ENCODE measurements at regions not wholly inside any gene's neighbourhood (a gene's known extent, or its start where the extent isn't known, plus 50 kb on each side); places are given as distances from the start of the nearest gene placed in this dataset.

DNA sequence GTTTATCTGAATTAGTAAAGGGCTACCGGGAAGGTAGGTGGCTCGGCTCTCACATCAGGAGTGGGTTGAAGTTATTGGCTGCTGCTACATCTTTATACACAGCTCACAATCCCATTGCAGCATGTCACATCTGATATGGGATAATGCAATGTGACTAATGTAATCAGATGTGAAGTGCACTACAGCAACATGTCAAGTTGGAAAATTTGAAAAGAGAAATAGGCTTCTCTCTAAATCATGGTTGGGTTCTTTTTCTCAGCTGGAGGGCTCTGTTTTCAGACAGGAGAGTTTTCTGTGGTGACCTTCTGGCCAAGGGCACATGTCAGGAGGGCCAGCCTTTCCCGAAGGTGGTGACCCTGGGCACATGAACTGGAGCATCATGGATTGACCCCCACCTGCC lies 337.5 kb downstream of the HRH4 start:
- no peak for DNase-seq

DNA sequence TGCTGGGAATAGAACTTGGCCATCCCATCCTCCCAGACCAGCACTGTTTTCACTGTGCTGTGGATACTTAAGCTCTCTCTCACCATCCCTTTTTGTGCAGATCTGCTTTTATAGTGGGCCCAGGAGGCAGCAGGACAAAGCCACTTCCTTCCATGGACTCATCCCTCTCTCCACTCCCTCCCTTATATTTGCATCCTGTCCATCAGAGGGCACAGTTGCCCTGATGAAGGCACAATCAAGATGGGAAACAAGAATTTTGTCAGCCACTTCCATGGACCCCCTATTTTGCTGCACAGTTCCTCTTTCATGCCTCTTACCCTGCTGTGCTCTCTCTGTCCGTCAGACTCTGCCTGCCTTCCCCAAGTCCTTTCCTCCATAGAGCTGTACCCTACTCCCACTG lies 338.7 kb downstream of the HRH4 start:
- no peak for DNase-seq

DNA sequence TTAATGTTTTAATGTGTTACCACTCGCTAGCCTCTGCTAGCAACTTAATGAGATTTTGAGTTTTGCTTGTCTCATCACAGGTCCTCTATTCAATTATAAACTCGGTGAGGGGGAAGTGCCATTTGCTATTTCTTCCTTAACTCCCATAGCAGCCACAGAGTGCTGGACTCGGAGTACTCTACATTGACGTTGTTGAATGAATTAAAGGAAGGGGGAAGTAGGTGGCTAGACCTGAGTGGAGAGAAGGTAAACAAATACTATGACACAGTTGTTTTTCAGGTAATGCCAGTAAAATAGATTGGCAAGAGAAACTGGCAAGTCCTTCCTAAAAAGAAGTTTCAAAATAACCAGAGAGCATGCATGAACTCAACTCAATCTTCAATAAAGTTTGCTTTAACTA lies 339.3 kb downstream of the HRH4 start:
- DNase-seq: no peak

DNA sequence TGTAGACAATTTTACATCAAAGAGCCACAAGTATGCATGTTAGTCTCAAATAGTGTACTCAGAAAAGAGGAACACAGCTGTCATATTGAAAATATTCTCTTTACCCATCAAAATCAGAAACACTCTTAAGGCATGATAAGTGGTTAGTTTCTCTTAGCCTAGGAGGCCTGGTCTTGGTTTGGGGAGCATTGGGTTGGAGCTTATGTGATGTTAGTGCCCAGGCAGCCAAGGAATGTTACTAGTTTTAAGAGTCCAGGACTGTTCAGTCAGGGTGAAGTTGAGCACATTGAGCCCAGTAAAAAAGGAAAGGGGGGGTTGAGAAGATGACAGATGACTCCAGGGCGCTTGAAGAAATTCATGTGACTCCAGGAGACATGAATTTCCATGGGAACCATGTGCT lies 340.6 kb downstream of the HRH4 start:
- DNase-seq: no peak

DNA sequence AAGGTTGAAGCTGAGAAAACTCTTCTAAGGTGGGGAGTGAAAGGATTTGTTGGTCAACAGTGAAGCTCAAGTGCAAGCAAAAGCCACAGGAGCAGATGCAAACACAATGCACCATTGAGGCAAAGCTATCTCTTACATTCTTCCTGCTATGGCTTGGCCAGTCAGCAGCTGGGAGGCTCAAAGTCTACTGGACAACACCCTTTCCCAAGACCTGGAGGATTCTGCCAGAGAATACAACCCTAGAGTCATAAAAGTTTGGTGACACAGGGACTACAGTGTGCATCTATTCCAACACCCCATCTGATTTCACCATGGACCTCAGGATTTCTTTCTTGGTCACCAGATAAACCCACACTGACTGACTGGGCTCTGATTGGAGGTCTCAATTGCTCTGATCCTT lies 342.0 kb downstream of the HRH4 start:
- DNase-seq: no peak

DNA sequence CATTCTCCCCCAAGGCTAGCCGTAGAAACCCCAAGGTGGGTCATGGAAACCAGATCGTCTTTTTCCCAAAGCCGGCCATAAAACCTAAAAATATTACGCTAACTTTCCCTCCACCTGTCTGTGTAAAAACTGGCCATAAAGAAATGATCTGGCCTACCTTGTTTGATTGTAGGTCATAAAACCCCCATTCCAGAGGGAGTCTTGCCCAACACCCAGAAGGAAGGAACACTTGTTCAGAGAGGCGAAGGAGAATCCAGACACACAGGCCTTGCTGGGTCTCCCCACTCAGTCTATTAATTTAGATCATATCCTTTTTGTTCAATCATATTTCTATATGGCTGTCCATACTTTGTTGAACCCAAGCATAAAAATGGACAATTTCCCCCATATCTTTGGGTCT lies 344.7 kb downstream of the HRH4 start:
- no peak for DNase-seq

DNA sequence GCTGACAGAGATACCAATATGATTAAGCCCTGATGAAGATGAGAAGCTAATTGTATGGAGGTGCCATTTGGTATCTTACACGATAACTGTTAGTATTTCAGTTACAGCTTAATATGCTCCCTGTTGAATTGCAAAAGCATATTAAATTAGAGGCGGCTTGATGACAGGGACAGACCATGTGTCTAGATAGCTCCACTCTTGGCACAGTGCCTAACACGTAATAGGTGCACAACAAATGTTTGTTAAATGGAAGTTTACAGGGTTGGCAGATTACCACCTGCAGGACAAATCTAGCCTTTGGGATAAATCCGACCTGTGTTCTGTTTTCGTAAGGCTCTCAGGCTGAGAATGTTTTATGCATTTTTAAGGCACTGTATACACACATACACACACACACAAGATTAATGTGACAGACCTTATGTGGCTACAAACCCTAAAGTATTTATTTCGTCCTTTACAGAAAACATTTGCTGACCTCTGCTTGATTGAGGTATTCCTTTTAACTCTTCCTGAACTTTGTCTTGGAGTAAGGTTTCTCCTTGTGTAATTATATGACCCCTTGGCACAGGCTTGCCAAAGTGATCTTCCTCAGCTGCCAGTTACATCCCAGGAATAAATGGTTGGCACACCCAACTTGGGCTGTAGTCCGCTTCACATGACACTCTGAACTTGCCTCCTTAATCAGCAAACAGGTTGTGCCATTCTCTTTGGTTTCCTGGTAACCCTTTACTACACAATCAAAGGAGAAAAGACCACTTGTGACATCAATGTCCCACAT lies 348.9 kb downstream of the HRH4 start:
- no peak for DNase-seq

DNA sequence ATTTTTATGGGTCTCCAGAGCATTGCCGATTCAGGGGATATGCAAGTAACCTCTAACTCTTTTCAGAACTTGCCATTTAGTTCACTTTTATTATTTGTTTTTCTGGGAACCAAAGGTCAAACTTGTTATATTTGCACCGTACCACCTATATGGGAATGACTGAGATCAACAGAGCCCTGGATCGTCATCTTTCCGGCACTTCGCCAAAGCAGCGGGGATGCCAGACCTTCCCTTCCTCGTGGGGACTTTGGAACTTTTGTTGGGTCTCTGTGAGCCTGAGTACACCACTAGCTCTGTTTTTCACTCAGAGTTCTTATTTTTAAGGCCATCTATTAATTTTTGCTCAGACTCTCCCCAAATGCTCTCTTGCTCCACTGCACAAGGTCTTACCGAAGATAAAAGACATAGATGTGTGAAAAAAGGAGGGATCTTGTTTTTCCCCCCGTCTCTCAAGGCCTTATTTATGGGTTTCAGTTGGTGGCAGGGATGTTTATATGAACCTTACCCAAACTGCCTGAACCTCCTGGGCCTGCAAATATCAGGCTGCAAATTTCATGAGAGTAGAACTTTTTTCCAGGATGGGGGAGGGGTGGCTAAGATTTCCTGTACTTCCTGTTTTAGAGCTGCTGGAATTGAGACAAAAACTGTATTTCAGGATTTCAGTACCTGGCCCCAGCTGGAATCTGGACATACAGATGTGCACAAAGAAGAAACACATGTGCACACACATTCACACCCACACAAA lies 350.3 kb downstream of the HRH4 start:
- no peak for DNase-seq

DNA sequence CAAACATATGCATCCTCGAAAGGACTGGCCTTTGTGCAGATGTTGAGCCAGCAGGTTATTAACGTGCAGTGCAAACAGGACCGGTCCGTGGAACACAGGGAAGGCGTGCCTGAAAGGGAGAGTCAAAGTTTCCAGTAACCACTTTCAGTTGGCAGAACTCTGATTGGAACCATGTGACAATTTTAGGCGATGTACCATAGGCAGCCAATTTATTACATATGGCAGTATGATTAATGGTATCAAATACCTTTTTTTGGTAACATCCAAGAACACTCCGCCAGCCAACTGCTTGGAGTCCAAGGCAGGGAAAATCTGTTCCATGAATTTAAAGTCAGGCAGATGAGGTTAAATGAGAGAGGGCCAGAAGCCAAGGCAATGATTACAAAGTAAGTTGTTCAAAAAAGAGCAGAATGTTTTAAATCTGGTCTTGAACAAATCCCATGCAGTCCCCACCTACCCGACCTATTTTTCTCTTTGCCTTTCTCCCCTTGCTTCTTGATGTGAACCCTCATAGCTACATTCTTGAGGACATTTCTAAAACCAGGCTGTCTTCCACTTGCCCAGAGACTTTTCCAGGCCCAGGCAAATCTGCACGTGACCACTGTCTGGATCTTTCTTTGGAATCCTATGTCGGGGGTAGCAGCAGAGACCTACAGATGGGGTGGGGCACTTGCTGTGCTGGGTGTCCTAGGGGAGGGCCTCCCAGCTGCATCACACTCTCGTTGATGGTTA lies 351.7 kb downstream of the HRH4 start:
- no peak for DNase-seq

DNA sequence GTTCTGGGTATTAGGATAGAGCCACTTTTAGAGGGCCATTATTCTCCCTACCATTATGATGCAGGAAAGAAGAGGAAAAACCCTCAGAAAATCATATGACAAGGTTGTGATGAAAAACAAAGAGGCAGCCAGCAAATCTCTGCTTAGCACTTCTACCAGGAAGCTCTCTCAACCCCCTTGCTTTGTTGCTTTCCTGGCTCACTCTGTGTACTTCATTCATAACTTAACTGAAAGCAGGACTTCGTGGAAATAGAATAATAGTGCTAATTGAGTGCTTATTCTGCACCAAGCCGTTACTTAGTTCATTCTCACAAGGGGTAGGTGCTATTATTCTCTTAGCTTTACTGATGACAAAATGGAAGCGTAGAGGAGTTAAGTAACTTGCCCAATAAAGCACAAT lies 354.1 kb downstream of the HRH4 start:
- DNase-seq: no peak

DNA sequence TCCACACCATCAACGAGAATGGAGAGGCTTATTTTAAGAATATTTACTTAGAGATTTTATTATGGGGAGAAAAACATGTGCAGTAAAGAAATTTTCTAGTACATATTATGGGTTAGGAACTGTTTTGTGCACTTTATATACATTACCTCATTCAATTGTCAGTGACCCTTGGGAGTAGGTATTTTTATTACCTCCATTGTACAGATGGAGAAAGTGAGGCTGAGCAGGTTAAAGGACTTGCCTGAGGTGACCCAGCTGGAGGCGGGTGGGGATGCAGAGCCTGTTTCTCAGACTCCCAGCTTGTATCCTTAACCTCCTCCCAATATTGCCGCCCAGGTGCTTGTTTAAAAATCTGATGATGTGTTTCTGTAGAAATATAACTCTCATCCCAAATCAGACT lies 356.7 kb downstream of the HRH4 start:
- DNase-seq: no peak

DNA sequence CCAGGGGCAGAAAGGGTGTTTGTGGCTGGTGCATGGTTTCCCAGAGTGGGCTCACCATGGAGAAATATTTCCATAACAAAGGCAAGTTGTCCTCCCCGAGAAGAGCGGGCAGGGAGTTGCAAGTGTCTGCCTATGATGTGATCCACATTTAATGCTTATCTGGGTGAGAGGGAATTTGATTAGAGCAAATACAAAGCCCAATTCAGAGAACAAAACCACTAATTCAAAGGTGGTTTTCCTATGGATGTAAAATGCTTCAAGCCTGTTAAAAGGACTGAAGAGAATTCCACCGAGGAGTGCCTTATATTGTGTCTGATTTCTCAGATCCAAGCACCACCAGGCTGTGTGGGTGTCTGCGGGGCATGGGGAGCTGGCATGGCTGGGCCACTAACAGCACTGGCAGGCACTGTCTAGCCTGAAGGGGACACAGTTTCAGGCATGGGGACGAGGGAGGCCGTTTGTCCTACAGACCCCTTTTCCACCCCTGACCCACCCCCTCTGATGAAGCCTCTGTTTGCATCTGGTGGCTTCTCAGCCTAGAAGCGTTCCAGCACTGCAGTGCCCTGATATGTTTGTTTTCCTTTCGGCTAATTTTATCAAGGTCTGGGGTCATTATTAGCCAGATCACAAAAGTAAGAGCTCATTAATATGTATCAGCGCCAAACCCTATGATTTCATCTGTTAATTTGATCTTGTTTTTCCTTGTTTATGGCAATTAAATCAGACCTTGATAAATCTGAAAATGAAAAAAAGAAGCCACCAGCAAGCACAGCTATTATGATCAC lies 357.3 kb downstream of the HRH4 start:
- DNase-seq: no peak

DNA sequence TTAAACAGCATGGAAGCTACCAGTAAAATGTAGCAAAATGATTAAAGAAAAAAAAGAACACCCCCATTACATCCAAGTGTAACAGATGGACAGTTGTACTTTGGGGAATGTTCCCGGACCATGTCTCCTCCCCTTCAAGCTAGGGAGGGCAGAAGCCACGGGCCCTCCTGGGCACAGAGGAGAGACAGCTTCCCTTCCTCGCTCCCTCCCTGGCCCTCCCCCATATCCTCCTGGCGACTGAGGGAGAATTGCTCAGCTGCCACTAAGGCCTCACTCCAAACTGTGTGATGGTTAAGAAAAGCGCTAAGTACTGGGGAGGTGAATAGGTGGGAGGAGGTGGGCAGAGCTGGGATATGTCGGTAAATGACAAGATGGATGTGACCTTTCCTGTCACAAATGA lies 358.0 kb downstream of the HRH4 start:
- no peak for DNase-seq

DNA sequence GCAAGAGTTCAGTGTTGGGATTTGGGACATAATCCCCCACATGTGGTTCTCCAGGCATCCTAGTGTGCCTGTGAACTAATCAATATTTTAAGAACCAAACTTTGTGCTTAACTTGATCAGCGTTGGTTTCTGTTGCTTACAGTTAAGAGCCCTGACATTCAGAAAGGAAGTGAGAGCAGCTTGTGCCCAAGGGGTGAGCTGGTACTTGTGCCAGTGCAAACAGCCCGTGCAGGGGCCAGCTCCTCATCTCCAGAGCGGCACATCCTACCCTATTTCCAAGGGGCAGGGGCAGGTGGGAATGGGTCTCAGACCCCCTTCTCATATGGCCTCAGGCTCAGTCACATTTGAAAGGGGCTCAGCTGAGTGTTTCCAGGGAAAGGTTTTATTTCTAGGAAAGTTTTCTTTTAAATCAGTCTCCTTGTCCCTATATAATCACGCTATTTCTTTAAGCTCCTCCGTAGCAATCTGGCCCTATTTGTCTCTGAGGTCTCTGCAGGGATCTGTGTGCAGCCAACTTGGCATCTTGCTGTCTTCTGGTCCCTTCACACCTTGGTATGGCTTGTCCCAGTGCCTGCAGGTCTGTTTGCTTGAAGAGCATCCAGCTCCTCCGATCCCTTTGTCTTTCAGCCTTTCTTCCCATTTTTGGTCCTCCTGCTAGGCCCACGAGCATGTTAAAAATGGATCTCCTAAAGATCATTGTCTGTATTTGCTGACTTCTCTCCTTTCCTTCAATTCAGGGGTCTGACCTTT lies 358.9 kb downstream of the HRH4 start:
- no peak for DNase-seq

DNA sequence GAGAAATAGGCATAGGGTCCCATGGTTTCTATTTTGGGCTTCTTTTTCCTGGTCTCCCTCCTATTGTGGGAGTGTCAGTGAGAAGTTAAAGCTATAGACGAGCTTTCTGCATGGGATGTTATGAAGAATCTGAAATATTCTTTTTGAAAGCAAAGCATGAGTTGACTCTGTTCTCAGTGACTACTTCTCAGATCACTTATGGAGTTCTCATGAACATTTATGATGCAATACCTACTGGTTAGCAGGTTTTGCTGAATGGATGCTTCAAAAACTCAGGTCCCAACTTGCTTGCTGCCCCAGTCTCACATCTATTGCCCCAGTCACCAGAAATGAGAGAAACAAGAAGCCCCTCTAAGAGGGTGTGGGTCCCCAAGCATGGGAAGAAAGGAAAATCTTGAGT lies 365.0 kb downstream of the HRH4 start:
- DNase-seq: no peak

DNA sequence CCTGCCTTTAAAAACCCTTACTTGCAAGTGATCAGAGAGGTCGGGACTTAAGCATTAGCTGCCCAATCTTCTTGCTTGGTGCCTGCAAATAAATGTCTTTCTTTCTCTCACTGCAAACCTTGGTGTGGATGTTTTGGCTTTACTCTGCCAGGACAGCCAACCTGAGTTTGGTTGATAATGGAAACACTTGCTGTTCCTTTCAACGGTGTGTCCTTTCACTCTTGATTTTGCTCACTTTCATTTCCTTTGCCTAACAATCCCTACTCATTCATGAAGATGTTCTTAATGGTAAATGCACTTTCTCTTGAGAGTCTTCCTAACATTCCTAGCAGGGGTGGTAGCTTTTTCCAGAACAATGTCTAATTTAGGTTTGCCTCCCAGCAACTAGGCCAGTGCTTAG lies 366.2 kb downstream of the HRH4 start:
- no peak for DNase-seq

DNA sequence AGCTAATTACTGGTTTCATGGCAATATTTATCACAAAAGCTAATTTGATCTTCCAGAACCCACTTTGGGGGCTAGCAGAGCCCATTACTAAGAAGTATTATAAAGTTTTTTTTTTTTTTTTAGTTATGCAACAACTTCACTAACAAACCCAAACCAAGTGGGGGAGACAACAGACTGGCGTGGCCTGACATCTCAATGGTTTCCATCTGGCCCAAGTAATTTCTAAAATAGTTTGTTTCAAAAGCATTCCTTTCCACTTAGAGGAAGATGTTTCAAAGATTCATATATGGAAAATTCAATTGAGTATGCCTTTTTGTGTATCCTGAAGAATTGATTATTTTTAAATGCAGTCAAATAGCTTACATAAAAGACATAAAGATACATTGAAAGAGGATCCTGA lies 367.1 kb downstream of the HRH4 start:
- DNase-seq: no peak

DNA sequence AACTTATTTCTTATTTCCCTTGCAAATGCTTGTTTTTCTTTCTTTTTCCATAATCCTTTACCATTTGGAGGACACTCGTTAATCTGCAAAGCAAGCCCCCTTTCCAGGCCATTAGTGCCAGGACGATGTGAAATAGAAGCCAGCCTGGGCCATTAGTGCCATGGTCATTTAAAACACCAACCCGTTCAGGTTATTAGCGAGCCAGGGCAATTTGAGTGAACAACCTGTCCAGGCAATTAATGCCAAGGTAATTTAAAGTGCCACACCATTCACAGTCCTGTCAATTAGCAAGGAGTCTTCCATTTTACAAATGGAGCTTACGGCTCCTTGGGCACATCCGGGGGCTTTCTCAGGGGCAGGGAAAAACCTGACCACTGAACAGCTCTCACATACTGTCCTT lies 370.6 kb downstream of the HRH4 start:
- no peak for DNase-seq

DNA sequence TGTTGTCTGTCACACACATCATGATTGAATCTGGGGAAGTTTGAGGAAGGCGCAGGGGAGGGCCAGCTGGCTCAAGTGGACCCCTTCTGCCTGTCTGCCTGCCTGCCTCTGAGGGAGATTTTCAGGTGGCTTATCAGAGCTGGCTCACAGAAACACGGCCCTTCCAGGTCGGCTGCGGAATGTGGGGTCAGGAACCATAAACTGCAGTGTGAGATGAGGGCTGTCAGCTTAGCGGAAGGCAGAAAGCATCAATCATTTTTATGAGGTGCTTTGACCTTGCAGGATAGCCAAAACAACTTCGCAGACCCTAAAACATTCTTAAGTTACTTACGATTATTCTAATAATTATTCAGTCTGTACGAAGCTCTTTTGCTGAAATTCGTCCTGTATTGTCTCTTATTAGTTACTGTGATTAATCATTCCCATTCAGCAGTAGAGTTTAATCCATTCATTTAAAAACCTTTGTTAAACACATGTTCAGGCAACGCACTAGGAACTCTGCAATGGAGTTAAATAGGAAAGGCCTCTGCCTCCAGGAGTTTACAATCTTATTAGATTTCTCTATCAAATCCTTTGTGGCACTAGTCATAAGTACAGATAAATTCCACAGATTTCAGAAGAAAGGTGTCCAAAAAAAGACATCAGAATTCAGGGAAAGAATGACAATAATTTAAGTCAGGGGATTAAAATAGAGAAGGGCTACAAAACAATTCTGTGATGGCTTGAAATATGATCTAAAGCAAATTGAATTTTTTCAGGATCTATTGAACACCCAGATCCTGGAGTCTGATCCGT lies 371.6 kb downstream of the HRH4 start:
- DNase-seq: no peak

DNA sequence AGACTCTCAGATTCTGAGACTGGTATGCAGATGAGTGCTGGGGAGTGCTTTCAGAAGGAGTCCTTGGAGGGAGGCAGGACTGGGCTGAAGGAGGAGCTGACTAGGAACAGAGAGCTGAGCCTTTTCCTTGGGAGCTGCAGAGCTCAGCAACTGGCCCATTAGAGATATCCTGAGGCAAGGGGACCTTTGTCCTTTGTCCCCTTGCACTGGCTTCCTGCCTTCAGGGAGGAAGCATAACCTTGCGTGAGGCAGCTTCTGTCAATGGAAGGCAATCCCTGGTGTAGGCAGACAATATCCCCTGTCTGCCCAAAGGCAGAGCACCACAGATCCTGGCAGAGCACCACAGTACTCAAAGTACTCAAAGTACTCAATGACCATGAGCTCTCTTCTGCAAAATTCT lies 375.3 kb downstream of the HRH4 start:
- no peak for DNase-seq

DNA sequence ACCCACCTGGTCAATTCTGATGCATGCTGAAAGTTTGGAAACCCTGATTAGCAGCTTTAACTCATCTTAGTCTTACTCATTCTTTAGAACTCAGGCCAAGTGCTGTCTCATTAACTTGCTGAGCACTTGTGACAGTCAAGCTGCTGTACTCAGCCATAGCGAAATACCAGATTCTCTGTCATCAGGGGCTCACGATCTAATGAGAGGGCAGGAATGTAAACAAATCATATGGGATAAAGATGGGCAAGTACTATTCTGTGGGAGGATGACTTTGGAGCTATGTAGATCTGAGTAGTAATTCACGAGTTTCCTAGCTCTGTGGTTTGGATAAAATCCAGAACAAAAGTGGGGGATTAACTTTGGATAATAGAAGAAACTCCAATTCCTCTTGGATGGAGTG lies 376.6 kb downstream of the HRH4 start:
- DNase-seq: no peak

DNA sequence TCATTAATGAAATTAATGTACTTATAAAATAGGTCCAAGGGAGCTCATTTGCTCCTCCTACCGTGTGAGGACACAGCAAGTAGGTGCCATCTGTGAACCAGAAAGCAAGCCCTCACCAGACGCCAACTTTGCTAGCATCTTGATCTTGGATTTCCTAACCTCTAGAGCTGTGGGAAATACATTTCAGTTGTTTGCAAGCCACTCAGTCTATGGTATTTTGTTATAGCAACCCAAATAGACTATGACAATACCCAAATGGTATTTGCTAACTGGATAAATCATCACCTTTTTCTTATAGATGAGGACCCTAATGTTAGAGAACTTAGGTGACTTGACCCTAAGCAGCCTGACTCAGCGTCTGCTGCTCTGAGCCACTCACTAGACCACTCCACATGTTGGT lies 379.6 kb downstream of the HRH4 start:
- no peak for DNase-seq

All from SHP77 treated with DMSO at 0.1 percent for 48 hours (cell line).